Activated CD4-positive, alpha-beta T cell treated with anti-CD3 and anti-CD28 coated beads, Interleukin-2, amount 10 ng/mL, durations not matched to agents 7 days and 5 days (primary cell): ENCODE measurements at regions not wholly inside any gene's neighbourhood (a gene's known extent, or its start where the extent isn't known, plus 50 kb on each side); places are given as distances from the start of the nearest gene placed in this dataset.

Experiments used
- CTCF ChIA-PET: fragments of 350-600 bp; sonication (Branson Sonifier 250); formaldehyde crosslinking; loops from one replicate; lab custom pipeline; 2021; ENCODE audit warnings: antibody characterized with exemption; lab: Charles Lee
- POLR2A ChIA-PET: fragments of 350-600 bp; sonication (Branson Sonifier 250); formaldehyde crosslinking; loops from one replicate; lab custom pipeline; 2021; ENCODE audit warnings: antibody characterized with exemption; lab: Charles Lee
- DNase-seq: peaks from one replicate; pipeline ENCODE4 v3.0.0-alpha.2; 2020
- H3K27ac Mint-ChIP-seq: one replicate; pipeline ENCODE4 v1.8.0; 2021; ENCODE audit warnings: mild to moderate bottlenecking, moderate library complexity, mixed read lengths
- H3K27me3 Mint-ChIP-seq: one replicate; pipeline ENCODE4 v1.8.0; 2021; ENCODE audit warnings: mixed read lengths
- H3K36me3 Mint-ChIP-seq: one replicate; pipeline ENCODE4 v1.8.0; 2021; ENCODE audit warnings: low read depth, mixed read lengths
- H3K4me1 Mint-ChIP-seq: one replicate; pipeline ENCODE4 v1.8.0; 2021; ENCODE audit warnings: mixed read lengths
- H3K4me3 Mint-ChIP-seq: one replicate; pipeline ENCODE4 v1.8.0; 2021; ENCODE audit warnings: mild to moderate bottlenecking, moderate library complexity, mixed read lengths
- H3K9me3 Mint-ChIP-seq: one replicate; pipeline ENCODE4 v1.8.0; 2021; ENCODE audit warnings: mixed read lengths

DNA sequence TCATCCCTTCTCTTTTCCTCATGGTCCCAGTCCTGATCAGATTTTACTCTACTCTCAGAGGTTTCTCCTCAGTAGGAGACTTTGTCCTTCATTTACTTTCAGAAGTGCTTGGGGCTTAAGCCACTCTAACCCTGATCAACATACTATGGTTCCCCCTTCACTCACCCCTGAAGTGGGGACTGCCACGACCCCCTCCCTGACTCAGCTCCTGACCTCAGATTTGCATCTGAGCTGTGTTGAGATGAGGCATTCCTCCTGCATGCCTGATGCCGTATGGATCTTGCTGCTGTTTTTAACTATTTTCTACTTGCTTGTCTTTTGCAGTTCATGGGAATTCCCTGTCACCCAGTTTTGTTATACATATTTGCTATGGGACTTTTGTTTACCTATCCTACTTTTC lies 306.7 kb upstream of the CHST9 start:
- POLR2A ChIA-PET = no interaction called here
- H3K4me1 Mint-ChIP-seq = no peaks in the 10 kb centered on the region
- no peak overlapping the region for H3K27ac Mint-ChIP-seq
- H3K27me3 Mint-ChIP-seq = no peaks in the 10 kb centered on the region
- H3K4me3 Mint-ChIP-seq = no peak overlapping the region
- no peaks in the 10 kb centered on the region for H3K36me3 Mint-ChIP-seq
- no peak for DNase-seq
- CTCF ChIA-PET = no interaction called here
- peaks cover 2% of the 10 kb centered on the region for H3K9me3 Mint-ChIP-seq

DNA sequence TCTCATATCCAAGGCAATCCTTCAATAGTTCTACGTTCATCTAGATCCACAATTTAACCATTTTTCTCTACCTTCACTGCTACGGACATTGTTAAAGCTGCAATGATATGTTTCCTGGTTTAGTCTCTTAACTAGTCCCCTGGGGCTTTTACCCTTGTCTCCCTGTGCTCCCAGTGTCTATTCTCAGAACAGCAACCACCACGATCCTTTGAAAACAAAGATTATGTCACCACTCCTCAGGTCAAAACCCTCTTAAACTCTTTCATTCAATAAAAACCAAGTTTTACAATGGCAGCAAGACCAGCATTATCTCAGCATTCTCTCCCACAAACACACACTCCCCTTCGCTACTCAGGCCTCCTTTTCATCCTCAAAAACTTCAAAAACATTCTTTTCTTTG lies 298.2 kb upstream of the CHST9 start:
- Mint-ChIP-seq H3K27me3 (no peaks in the 10 kb centered on the region), H3K4me3 (no peak overlapping the region), H3K36me3 (no peaks in the 10 kb centered on the region), H3K4me1 (no peaks in the 10 kb centered on the region), H3K9me3 (no peaks in the 10 kb centered on the region), H3K27ac (no peak overlapping the region)
- POLR2A ChIA-PET = no interaction called here
- CTCF ChIA-PET = interaction anchor here (1.0 kb wide), 1 partner anchor 10 kb away, joined by 3 read pairs; no protein-coding TSS in a partner anchor
- no peak for DNase-seq

GRCh38 chr18:27478459-27478858 lies 293.4 kb upstream of the CHST9 start:
- Mint-ChIP-seq H3K4me1 (no peaks in the 10 kb centered on the region), H3K36me3 (no peaks in the 10 kb centered on the region), H3K4me3 (no peak overlapping the region), H3K27ac (no peak overlapping the region), H3K9me3 (no peaks in the 10 kb centered on the region), H3K27me3 (no peaks in the 10 kb centered on the region)
- POLR2A ChIA-PET = no interaction called here
- no peak for DNase-seq
- CTCF ChIA-PET = no interaction called here

GRCh38 chr18:27473318-27473717 lies 288.2 kb upstream of the CHST9 start:
- Mint-ChIP-seq H3K4me3 (no peak overlapping the region), H3K4me1 (no peaks in the 10 kb centered on the region), H3K27ac (no peak overlapping the region), H3K27me3 (no peaks in the 10 kb centered on the region), H3K36me3 (no peaks in the 10 kb centered on the region), H3K9me3 (peaks cover 2% of the 10 kb centered on the region)
- DNase-seq = no peak
- POLR2A ChIA-PET = no interaction called here
- CTCF ChIA-PET = interaction anchor here (0.9 kb wide), 1 partner anchor 10 kb away, joined by 3 read pairs; no protein-coding TSS in a partner anchor

DNA sequence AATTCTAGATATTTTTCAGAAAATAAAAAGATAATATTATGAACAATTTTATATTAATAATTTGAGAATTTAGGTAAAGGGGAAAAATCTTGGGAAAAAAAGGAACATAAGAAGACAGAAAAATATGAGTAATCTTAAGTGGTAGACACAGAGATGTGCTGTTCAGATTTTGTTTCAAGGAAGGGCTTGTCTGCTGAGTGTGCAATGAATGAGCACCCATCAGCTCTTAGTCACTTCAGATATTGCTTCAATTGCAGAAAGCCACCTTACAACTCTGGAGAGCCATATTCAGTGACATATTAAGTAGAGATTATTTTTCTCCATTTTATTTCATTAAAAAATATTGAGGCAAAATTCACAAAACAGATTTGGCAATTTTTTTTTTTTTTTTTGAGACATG lies 282.0 kb upstream of the CHST9 start:
- CTCF ChIA-PET = no interaction called here
- DNase-seq = no peak
- Mint-ChIP-seq H3K9me3 (no peaks in the 10 kb centered on the region), H3K27ac (no peak overlapping the region), H3K36me3 (no peaks in the 10 kb centered on the region), H3K4me3 (no peak overlapping the region), H3K27me3 (no peaks in the 10 kb centered on the region), H3K4me1 (no peaks in the 10 kb centered on the region)
- POLR2A ChIA-PET = no interaction called here

- no peaks in the 10 kb centered on the region for H3K27me3 Mint-ChIP-seq
Measured at GRCh38 chr18:27461957-27462356, 276.8 kb upstream of the CHST9 start.

GRCh38 chr18:27449104-27449503 lies 264.0 kb upstream of the CHST9 start:
- CTCF ChIA-PET = no interaction called here
- no peaks in the 10 kb centered on the region for H3K9me3 Mint-ChIP-seq
- no peaks in the 10 kb centered on the region for H3K27me3 Mint-ChIP-seq
- H3K4me3 Mint-ChIP-seq = no peak overlapping the region
- no peaks in the 10 kb centered on the region for H3K36me3 Mint-ChIP-seq
- H3K27ac Mint-ChIP-seq = no peak overlapping the region
- H3K4me1 Mint-ChIP-seq = no peaks in the 10 kb centered on the region
- POLR2A ChIA-PET = no interaction called here
- no peak for DNase-seq

More at GRCh38 chr18:27461957-27462356, 276.8 kb upstream of the CHST9 start:
- ChIA-PET CTCF (no interaction called here), POLR2A (no interaction called here)
- H3K27ac Mint-ChIP-seq = no peak overlapping the region
- no peaks in the 10 kb centered on the region for H3K9me3 Mint-ChIP-seq
- H3K4me3 Mint-ChIP-seq = no peak overlapping the region
- DNase-seq = no peak
- no peaks in the 10 kb centered on the region for H3K4me1 Mint-ChIP-seq
- H3K36me3 Mint-ChIP-seq = no peaks in the 10 kb centered on the region

GRCh38 chr18:27447930-27448329 lies 262.8 kb upstream of the CHST9 start:
- Mint-ChIP-seq H3K9me3 (no peaks in the 10 kb centered on the region), H3K4me1 (no peaks in the 10 kb centered on the region), H3K36me3 (no peaks in the 10 kb centered on the region), H3K27me3 (no peaks in the 10 kb centered on the region), H3K4me3 (no peak overlapping the region), H3K27ac (no peak overlapping the region)
- CTCF ChIA-PET = no interaction called here
- DNase-seq = no peak
- POLR2A ChIA-PET = no interaction called here

- Mint-ChIP-seq H3K9me3 (peaks cover 2% of the 10 kb centered on the region), H3K27ac (no peak overlapping the region), H3K27me3 (no peaks in the 10 kb centered on the region), H3K4me3 (no peak overlapping the region), H3K4me1 (no peaks in the 10 kb centered on the region), H3K36me3 (no peaks in the 10 kb centered on the region)
- no peak for DNase-seq
- POLR2A ChIA-PET = no interaction called here
- CTCF ChIA-PET = no interaction called here
Measured at GRCh38 chr18:27447451-27447881, 262.4 kb upstream of the CHST9 start.

DNA sequence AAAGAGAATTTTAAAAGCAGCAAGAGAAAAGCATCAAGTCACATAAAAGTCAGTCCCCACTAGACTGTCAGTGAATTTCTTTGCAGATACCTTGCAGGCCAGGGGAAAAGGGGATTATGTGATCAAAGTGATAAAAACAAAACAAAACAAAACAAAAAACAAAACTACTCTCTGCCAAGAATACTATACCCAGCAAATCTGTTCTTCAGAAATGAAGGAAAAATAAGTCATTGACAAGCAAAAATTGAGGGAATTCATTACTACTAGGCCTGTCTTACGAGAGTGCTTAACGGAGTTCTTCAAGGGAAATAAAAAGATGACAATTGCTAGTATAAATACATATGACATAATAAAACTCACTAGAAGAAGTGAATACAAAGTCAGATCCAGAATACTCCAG lies 245.5 kb upstream of the CHST9 start:
- Mint-ChIP-seq H3K4me3 (no peak overlapping the region), H3K27ac (no peak overlapping the region), H3K9me3 (no peaks in the 10 kb centered on the region), H3K36me3 (no peaks in the 10 kb centered on the region), H3K27me3 (no peaks in the 10 kb centered on the region), H3K4me1 (no peaks in the 10 kb centered on the region)
- DNase-seq = no peak
- CTCF ChIA-PET = no interaction called here
- POLR2A ChIA-PET = no interaction called here

GRCh38 chr18:27428716-27429475 lies 243.8 kb upstream of the CHST9 start:
- no peaks in the 10 kb centered on the region for H3K27me3 Mint-ChIP-seq
- H3K4me3 Mint-ChIP-seq = no peak overlapping the region
- POLR2A ChIA-PET = no interaction called here
- no peaks in the 10 kb centered on the region for H3K36me3 Mint-ChIP-seq
- H3K9me3 Mint-ChIP-seq = no peaks in the 10 kb centered on the region
- no peaks in the 10 kb centered on the region for H3K4me1 Mint-ChIP-seq
- CTCF ChIA-PET = no interaction called here
- no peak for DNase-seq
- no peak overlapping the region for H3K27ac Mint-ChIP-seq

GRCh38 chr18:27428120-27428519 lies 243.0 kb upstream of the CHST9 start:
- H3K9me3 Mint-ChIP-seq = no peaks in the 10 kb centered on the region
- ChIA-PET CTCF (no interaction called here), POLR2A (no interaction called here)
- H3K27me3 Mint-ChIP-seq = no peaks in the 10 kb centered on the region
- no peaks in the 10 kb centered on the region for H3K36me3 Mint-ChIP-seq
- H3K4me3 Mint-ChIP-seq = no peak overlapping the region
- H3K27ac Mint-ChIP-seq = no peak overlapping the region
- no peak for DNase-seq
- H3K4me1 Mint-ChIP-seq = no peaks in the 10 kb centered on the region

- Mint-ChIP-seq H3K9me3 (no peaks in the 10 kb centered on the region), H3K36me3 (no peaks in the 10 kb centered on the region), H3K4me3 (no peak overlapping the region), H3K27me3 (no peaks in the 10 kb centered on the region), H3K27ac (no peak overlapping the region), H3K4me1 (no peaks in the 10 kb centered on the region)
- ChIA-PET POLR2A (no interaction called here), CTCF (no interaction called here)
- DNase-seq = no peak
Measured at GRCh38 chr18:27423581-27423980, 238.5 kb upstream of the CHST9 start.

- H3K27ac Mint-ChIP-seq = no peak overlapping the region
- no peaks in the 10 kb centered on the region for H3K9me3 Mint-ChIP-seq
- H3K4me3 Mint-ChIP-seq = no peak overlapping the region
- H3K4me1 Mint-ChIP-seq = no peaks in the 10 kb centered on the region
- CTCF ChIA-PET = no interaction called here
- POLR2A ChIA-PET = no interaction called here
- H3K36me3 Mint-ChIP-seq = no peaks in the 10 kb centered on the region
- no peak for DNase-seq
- no peaks in the 10 kb centered on the region for H3K27me3 Mint-ChIP-seq
Measured at GRCh38 chr18:27419646-27420045, 234.5 kb upstream of the CHST9 start.
